22Rv1 (cell line): ENCODE measurements at regions not wholly inside any gene's neighbourhood (a gene's known extent, or its start where the extent isn't known, plus 50 kb on each side); places are given as distances from the start of the nearest gene placed in this dataset.

Source experiments
- H3K27ac ChIP-seq: fragments of 450-650 bp; 2 replicates; pipeline ENCODE4 v1.5.1; 2017
- CTCF ChIP-seq: fragments of 450-650 bp; IDR thresholded peaks from 2 replicates; pipeline ENCODE4 v1.5.1; 2017; ENCODE audit warnings: mild to moderate bottlenecking
- ZFX ChIP-seq: fragments of 450-650 bp; IDR thresholded peaks from 2 replicates; pipeline ENCODE4 v1.6.1; 2017; ENCODE audit warnings: antibody characterized with exemption, borderline replicate concordance

- TF ChIP-seq CTCF (no peak), ZFX (no peak)
- no peak overlapping the region for H3K27ac ChIP-seq
Measured at GRCh38 chr14:87691042-87691881, 301.7 kb downstream of the GALC start.

GRCh38 chr14:87690076-87690613 is 302.8 kb downstream of the GALC start:
- no peak for TF ChIP-seq ZFX
- no peak for TF ChIP-seq CTCF
- no peak overlapping the region for H3K27ac ChIP-seq

- TF ChIP-seq CTCF: no peak
- TF ChIP-seq ZFX: no peak
- H3K27ac ChIP-seq: no peak overlapping the region
Measured at GRCh38 chr14:87688524-87688923, 304.5 kb downstream of the GALC start.

- no peak overlapping the region for H3K27ac ChIP-seq
- TF ChIP-seq CTCF (no peak), ZFX (no peak)
Measured at GRCh38 chr14:87687420-87687819, 305.6 kb downstream of the GALC start.

GRCh38 chr14:87686746-87687145 is 306.2 kb downstream of the GALC start:
- H3K27ac ChIP-seq: no peak overlapping the region
- TF ChIP-seq ZFX: no peak

GRCh38 chr14:87679866-87680265 is 313.1 kb downstream of the GALC start:
- no peak overlapping the region for H3K27ac ChIP-seq
- no peak for TF ChIP-seq CTCF
- no peak for TF ChIP-seq ZFX

- TF ChIP-seq ZFX: no peak
- no peak for TF ChIP-seq CTCF
- no peak overlapping the region for H3K27ac ChIP-seq
Measured at GRCh38 chr14:87678624-87679023, 314.4 kb downstream of the GALC start.
